ENCODE measurements at regions not wholly inside any gene's neighbourhood (a gene's known extent, or its start where the extent isn't known, plus 50 kb on each side); places are given as distances from the start of the nearest gene placed in this dataset.

GRCh38 chr6:9361749-9362148 lies 926.4 kb upstream of the SLC35B3 start:
- Mint-ChIP-seq H3K27ac (no peak overlapping the region), H3K4me1 (no peaks in the 10 kb centered on the region), H3K27me3 (no peaks in the 10 kb centered on the region), H3K36me3 (ENCODE audit: low read depth) (no peaks in the 10 kb centered on the region), H3K4me3 (no peak overlapping the region), H3K9me3 (ENCODE audit: low read depth) (peaks cover 2% of the 10 kb centered on the region)
- ChIA-PET CTCF (no interaction called here), POLR2A (no interaction called here)
- DNase-seq (no peak), ATAC-seq (no peak)
- intact Hi-C loops (cut with DNase I, micrococcal nuclease): no loop called here

GRCh38 chr6:9360881-9361280 lies 925.5 kb upstream of the SLC35B3 start:
- POLR2A ChIA-PET: no interaction called here
- Mint-ChIP-seq H3K4me3 (no peak overlapping the region), H3K27me3 (no peaks in the 10 kb centered on the region), H3K4me1 (no peaks in the 10 kb centered on the region), H3K27ac (no peak overlapping the region), H3K36me3 (ENCODE audit: low read depth) (no peaks in the 10 kb centered on the region), H3K9me3 (ENCODE audit: low read depth) (peaks cover 4% of the 10 kb centered on the region)
- ATAC-seq (no peak), DNase-seq (no peak)
- intact Hi-C loops (cut with DNase I, micrococcal nuclease): no loop called here
- CTCF ChIA-PET: interaction anchor here (1.1 kb wide), 1 partner anchor 8 kb away, joined by 3 read pairs; no protein-coding TSS in a partner anchor

DNA sequence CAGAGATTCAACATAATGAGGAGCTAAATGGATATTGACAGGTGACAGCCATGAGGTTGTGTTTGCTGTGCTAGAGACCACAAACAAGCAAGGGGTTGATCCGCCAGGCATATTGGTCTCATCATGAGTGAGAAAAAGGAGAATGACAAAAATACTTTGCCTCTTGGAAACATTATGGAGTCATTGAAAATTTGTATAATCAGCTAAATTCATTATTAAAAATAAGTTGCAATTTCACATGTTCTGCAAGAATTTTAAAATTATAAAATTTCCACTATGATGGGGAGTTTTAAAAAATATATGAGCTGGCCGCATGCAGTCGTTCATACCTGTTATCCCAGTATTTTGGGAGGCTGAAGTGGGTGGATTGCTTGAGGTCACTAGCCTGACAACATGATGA lies 912.3 kb upstream of the SLC35B3 start:
- no peaks in the 10 kb centered on the region for H3K36me3 Mint-ChIP-seq (ENCODE audit: low read depth)
- DNase-seq (no peak), ATAC-seq (no peak)
- intact Hi-C loops (cut with DNase I, micrococcal nuclease): no loop called here
- CTCF ChIA-PET: interaction anchor here (0.6 to 0.7 kb wide), 2 partner anchors 63 to 93 kb away, joined by 3 read pairs; no protein-coding TSS in a partner anchor
- H3K27me3 Mint-ChIP-seq: peaks cover 2% of the 10 kb centered on the region
- H3K27ac Mint-ChIP-seq: no peak overlapping the region
- no peaks in the 10 kb centered on the region for H3K4me1 Mint-ChIP-seq
- POLR2A ChIA-PET: no interaction called here
- no peak overlapping the region for H3K4me3 Mint-ChIP-seq
- no peaks in the 10 kb centered on the region for H3K9me3 Mint-ChIP-seq (ENCODE audit: low read depth)

GRCh38 chr6:9346923-9347322 lies 911.6 kb upstream of the SLC35B3 start:
- H3K27me3 Mint-ChIP-seq: no peaks in the 10 kb centered on the region
- ChIA-PET CTCF (no interaction called here), POLR2A (no interaction called here)
- H3K9me3 Mint-ChIP-seq (ENCODE audit: low read depth): no peaks in the 10 kb centered on the region
- H3K4me1 Mint-ChIP-seq: no peaks in the 10 kb centered on the region
- no peak overlapping the region for H3K27ac Mint-ChIP-seq
- H3K4me3 Mint-ChIP-seq: no peak overlapping the region
- no peak for ATAC-seq
- DNase-seq: no peak
- H3K36me3 Mint-ChIP-seq (ENCODE audit: low read depth): no peaks in the 10 kb centered on the region
- intact Hi-C loops (cut with DNase I, micrococcal nuclease): no loop called here

DNA sequence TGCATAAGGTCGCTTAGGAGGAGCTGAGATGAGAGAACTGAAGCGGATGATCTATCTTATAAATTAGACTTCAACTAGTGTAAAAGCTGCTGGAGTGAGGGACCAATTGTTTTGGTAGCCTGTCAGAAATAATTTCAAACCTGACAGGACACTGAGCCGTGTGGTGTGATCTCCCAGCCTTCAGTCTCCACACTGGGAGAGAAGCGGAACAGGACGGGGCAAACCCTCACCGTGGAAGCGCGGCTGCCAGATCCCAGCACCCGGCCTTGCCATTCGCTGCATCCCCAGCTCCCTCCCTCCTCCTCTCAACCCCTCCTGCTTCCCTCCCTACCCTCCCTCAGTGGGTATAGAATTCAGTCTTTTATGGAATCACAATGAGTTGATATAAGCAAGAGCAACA lies 900.1 kb upstream of the SLC35B3 start:
- H3K27ac Mint-ChIP-seq: no peak overlapping the region
- POLR2A ChIA-PET: no interaction called here
- CTCF ChIA-PET: interaction anchor here (0.8 kb wide), 1 partner anchor 11 kb away, joined by 3 read pairs; no protein-coding TSS in a partner anchor
- ATAC-seq: no peak
- H3K36me3 Mint-ChIP-seq (ENCODE audit: low read depth): no peaks in the 10 kb centered on the region
- no peak overlapping the region for H3K4me3 Mint-ChIP-seq
- DNase-seq: no peak
- H3K4me1 Mint-ChIP-seq: no peaks in the 10 kb centered on the region
- no peaks in the 10 kb centered on the region for H3K9me3 Mint-ChIP-seq (ENCODE audit: low read depth)
- intact Hi-C loops (cut with DNase I, micrococcal nuclease): no loop called here
- H3K27me3 Mint-ChIP-seq: no peaks in the 10 kb centered on the region

DNA sequence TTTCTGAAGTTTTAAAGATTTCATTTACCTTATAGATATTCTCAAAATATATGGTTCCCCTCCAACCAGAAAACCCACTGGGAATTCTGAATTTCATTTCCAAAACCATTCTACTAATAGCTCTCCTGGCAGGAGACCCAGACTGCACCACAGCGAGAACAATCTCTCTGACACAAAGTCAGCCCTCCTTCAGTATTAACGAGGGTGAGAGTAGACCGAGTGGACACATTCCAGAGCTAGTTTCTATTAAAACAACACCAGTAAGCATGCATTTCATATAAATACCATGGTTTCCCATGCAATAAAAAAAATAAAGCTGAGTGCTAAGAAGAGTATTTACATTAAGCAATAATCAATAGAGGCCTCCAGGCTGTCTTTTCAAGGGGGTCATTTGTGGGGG lies 899.6 kb upstream of the SLC35B3 start:
- H3K4me3 Mint-ChIP-seq: no peak overlapping the region
- ChIA-PET CTCF (interaction anchor here (0.6 to 0.8 kb wide), 2 partner anchors 11 to 904 kb away, joined by 3 read pairs; no protein-coding TSS in a partner anchor), POLR2A (no interaction called here)
- intact Hi-C loops (cut with DNase I, micrococcal nuclease): no loop called here
- H3K4me1 Mint-ChIP-seq: no peaks in the 10 kb centered on the region
- no peaks in the 10 kb centered on the region for H3K9me3 Mint-ChIP-seq (ENCODE audit: low read depth)
- no peaks in the 10 kb centered on the region for H3K27me3 Mint-ChIP-seq
- no peaks in the 10 kb centered on the region for H3K36me3 Mint-ChIP-seq (ENCODE audit: low read depth)
- H3K27ac Mint-ChIP-seq: no peak overlapping the region
- DNase-seq (no peak), ATAC-seq (no peak)

DNA sequence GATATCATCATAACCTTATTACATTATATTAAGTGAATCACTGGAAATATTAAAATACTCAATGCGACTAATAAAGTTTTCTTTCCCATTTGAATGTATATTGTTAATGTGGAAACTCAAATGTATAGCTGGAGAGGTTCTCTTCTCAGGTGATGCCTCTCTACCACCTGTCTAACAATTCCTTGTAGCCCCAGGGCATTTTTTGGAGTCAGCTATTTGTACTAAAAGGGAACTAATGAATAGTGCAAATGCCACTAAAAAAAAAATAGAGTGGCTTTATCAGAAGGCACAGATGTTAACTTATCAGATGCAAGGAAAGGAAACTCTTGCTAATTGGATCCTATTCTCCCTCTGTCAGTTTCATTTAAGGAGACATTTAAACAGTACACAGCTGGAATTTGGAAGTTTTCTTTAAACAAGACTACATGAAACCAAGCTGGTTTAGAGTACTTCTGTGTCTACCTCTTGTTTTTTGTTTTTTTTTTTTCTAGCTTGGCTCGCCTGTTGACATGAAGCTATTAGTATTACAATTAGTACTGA lies 897.0 kb upstream of the SLC35B3 start:
- ChIA-PET CTCF (no interaction called here), POLR2A (no interaction called here)
- DNase-seq (no peak), ATAC-seq (no peak)
- Mint-ChIP-seq H3K9me3 (ENCODE audit: low read depth) (peaks cover 5% of the 10 kb centered on the region), H3K36me3 (ENCODE audit: low read depth) (no peaks in the 10 kb centered on the region), H3K4me1 (no peaks in the 10 kb centered on the region), H3K27ac (no peak overlapping the region), H3K27me3 (no peaks in the 10 kb centered on the region), H3K4me3 (no peak overlapping the region)
- intact Hi-C loops (cut with DNase I, micrococcal nuclease): no loop called here

DNA sequence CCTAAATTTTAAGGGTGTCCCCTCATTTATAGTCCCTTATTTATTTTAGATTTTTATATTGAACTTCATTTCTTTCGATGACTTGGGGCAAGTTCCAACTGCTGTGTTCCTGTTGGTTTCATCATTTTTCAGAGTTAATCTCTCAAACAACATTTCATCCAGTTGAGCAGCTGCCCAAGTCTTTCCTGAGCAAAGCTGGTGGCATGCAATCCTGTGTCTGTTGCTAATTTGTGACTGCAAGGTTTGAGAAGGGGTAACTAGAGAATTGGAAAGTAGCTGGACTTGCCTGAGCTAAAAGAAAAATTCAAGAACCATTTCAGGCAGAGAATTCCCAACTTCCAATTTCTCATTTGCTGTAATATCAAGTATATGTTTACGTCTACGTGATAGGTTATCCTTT lies 881.5 kb upstream of the SLC35B3 start:
- Mint-ChIP-seq H3K4me1 (no peaks in the 10 kb centered on the region), H3K36me3 (ENCODE audit: low read depth) (no peaks in the 10 kb centered on the region), H3K27me3 (no peaks in the 10 kb centered on the region), H3K4me3 (no peak overlapping the region), H3K9me3 (ENCODE audit: low read depth) (no peaks in the 10 kb centered on the region), H3K27ac (no peak overlapping the region)
- DNase-seq (no peak), ATAC-seq (no peak)
- intact Hi-C loops (cut with DNase I, micrococcal nuclease): no loop called here
- CTCF ChIA-PET: interaction anchor here (0.9 kb wide), 1 partner anchor 17 kb away, joined by 3 read pairs; no protein-coding TSS in a partner anchor
- POLR2A ChIA-PET: no interaction called here

DNA sequence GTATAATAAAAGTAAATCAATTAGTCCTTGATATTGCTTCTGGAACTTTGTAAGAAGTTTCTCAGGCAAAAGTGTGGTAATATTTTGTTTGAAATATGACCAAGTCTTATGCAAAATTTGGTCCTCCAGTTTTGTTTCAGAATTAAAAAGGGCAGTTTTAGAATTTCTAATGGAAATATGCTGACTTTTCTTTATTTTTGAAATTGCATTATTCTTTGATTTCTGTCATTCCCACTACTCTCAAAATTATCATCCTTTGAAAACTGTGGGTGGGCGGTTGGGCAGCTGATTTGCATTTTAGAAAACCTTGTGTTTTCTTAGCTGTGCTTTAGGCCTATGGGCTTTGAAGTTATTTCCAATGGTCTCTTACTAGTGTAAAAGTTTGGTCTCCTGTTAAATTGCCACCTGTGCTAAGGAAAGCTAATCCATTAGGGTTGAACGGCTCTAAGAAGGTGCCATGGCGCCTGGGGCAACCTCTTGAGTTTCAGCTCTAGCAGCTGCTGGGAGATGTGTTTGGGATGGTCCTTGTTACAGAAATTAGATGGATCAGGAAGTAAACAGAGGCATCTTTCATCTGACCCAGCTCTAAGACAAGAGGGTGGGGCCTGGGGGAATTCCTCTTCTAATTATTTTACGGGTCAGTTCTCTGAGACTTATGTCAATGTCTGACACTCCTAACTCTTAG lies 880.8 kb upstream of the SLC35B3 start:
- Mint-ChIP-seq H3K4me3 (no peak overlapping the region), H3K36me3 (ENCODE audit: low read depth) (no peaks in the 10 kb centered on the region), H3K27me3 (no peaks in the 10 kb centered on the region), H3K27ac (no peak overlapping the region), H3K9me3 (ENCODE audit: low read depth) (no peaks in the 10 kb centered on the region), H3K4me1 (no peaks in the 10 kb centered on the region)
- DNase-seq (no peak), ATAC-seq (no peak)
- intact Hi-C loops (cut with DNase I, micrococcal nuclease): no loop called here
- POLR2A ChIA-PET: no interaction called here
- CTCF ChIA-PET: interaction anchor here (0.9 kb wide), 1 partner anchor 17 kb away, joined by 3 read pairs; no protein-coding TSS in a partner anchor

GRCh38 chr6:9308284-9308683 lies 872.9 kb upstream of the SLC35B3 start:
- POLR2A ChIA-PET: no interaction called here
- no peaks in the 10 kb centered on the region for H3K27me3 Mint-ChIP-seq
- H3K27ac Mint-ChIP-seq: no peak overlapping the region
- no peaks in the 10 kb centered on the region for H3K4me1 Mint-ChIP-seq
- H3K4me3 Mint-ChIP-seq: no peak overlapping the region
- H3K9me3 Mint-ChIP-seq (ENCODE audit: low read depth): no peaks in the 10 kb centered on the region
- CTCF ChIA-PET: interaction anchor here (1.0 kb wide), 1 partner anchor 327 kb away, joined by 3 read pairs; no protein-coding TSS in a partner anchor
- H3K36me3 Mint-ChIP-seq (ENCODE audit: low read depth): no peaks in the 10 kb centered on the region
- no peak for ATAC-seq
- DNase-seq: no peak
- intact Hi-C loops (cut with DNase I, micrococcal nuclease): no loop called here

DNA sequence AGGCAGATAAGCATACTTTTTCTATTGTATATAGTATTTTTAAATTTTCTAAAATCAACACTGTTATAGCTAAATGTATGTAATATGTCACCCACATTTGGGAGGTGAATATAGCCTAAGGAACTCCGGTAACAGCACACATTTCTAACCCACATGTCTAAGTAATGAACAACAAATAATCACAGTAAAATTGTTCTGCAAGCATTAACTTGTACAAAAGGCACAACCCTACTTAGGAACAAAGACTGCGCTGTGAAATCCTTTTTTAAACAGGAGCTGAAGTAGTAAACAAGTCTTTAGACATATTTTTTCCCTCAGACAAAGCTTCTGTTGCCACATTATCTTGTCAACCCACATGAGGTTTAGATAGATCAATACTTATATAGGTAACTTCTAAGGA lies 872.4 kb upstream of the SLC35B3 start:
- ATAC-seq: no peak
- Mint-ChIP-seq H3K27ac (no peak overlapping the region), H3K4me1 (no peaks in the 10 kb centered on the region), H3K9me3 (ENCODE audit: low read depth) (no peaks in the 10 kb centered on the region), H3K4me3 (no peak overlapping the region), H3K27me3 (no peaks in the 10 kb centered on the region), H3K36me3 (ENCODE audit: low read depth) (no peaks in the 10 kb centered on the region)
- intact Hi-C loops (cut with DNase I, micrococcal nuclease): no loop called here
- ChIA-PET CTCF (interaction anchor here (1.0 kb wide), 1 partner anchor 327 kb away, joined by 3 read pairs; no protein-coding TSS in a partner anchor), POLR2A (no interaction called here)
- no peak for DNase-seq

DNA sequence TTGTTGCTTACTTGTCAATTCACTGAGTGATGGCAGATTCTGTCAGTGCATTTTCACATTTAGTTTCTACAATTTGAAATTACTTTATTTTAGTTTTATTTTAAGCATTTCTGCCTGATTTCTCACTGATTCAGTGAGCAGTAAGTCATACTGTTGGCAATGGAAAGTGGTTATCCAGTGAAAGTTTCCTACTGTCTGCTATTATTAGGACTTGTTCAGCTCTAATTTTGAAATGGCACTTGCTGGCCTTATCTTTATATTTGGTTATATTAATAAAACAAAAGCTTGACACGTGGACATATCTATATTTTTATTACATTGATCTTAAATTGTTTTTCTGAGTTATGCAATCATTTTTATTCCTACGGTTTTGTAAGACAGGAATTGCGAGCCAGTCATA lies 871.8 kb upstream of the SLC35B3 start:
- ChIA-PET POLR2A (no interaction called here), CTCF (no interaction called here)
- no peaks in the 10 kb centered on the region for H3K27me3 Mint-ChIP-seq
- intact Hi-C loops (cut with DNase I, micrococcal nuclease): no loop called here
- ATAC-seq (no peak), DNase-seq (no peak)
- H3K27ac Mint-ChIP-seq: no peak overlapping the region
- no peak overlapping the region for H3K4me3 Mint-ChIP-seq
- no peaks in the 10 kb centered on the region for H3K9me3 Mint-ChIP-seq (ENCODE audit: low read depth)
- H3K4me1 Mint-ChIP-seq: no peaks in the 10 kb centered on the region
- no peaks in the 10 kb centered on the region for H3K36me3 Mint-ChIP-seq (ENCODE audit: low read depth)
